Liver (tissue), 3 donors: ENCODE measurements at regions not wholly inside any gene's neighbourhood (a gene's known extent, or its start where the extent isn't known, plus 50 kb on each side); places are given as distances from the start of the nearest gene placed in this dataset.

Source experiments
- HNF4A ChIP-seq, 2 donors: conservative IDR thresholded peaks; 2 replicates each; pipeline ENCODE4 v1.6.1; 2016; ENCODE audit warnings: antibody characterized with exemption in 2 of 2, mild to moderate bottlenecking in 2 of 2
- JUND ChIP-seq, 2 donors: IDR thresholded peaks; 2 replicates each; pipeline ENCODE4 v1.6.1; 2016; ENCODE audit warnings: antibody characterized with exemption in 2 of 2
- RAD21 ChIP-seq, 2 donors: IDR thresholded peaks; 2 replicates each; pipeline ENCODE4 v1.6.1; 2016; ENCODE audit warnings: antibody characterized with exemption in 2 of 2, mild to moderate bottlenecking in 2 of 2
- TAF1 ChIP-seq: conservative IDR thresholded peaks from 2 replicates; pipeline ENCODE4 v1.6.1; 2016; ENCODE audit warnings: antibody characterized with exemption, mild to moderate bottlenecking
- YY1 ChIP-seq: IDR thresholded peaks from 2 replicates; pipeline ENCODE4 v1.6.1; 2016; ENCODE audit warnings: antibody characterized with exemption, mild to moderate bottlenecking
- TF ChIP-seq, protein P1 (sequence below): fragments of 150-350 bp; IDR thresholded peaks from 2 replicates; pipeline ENCODE4 v1.5.1; 2017; ENCODE audit warnings: improper control_type of control experiment, low read depth, low read length; ENCODE audit not compliant: missing input control
- TF ChIP-seq, protein P2 (sequence below): IDR thresholded peaks from 2 replicates; pipeline ENCODE4 v1.6.1; 2016; ENCODE audit warnings: antibody characterized with exemption
- TF ChIP-seq, protein P3 (sequence below): IDR thresholded peaks from 2 replicates; pipeline ENCODE4 v1.6.1; 2016; ENCODE audit warnings: antibody characterized with exemption, mild to moderate bottlenecking
- donor health status: healthy.
- donor health status: healthy.

DNA sequence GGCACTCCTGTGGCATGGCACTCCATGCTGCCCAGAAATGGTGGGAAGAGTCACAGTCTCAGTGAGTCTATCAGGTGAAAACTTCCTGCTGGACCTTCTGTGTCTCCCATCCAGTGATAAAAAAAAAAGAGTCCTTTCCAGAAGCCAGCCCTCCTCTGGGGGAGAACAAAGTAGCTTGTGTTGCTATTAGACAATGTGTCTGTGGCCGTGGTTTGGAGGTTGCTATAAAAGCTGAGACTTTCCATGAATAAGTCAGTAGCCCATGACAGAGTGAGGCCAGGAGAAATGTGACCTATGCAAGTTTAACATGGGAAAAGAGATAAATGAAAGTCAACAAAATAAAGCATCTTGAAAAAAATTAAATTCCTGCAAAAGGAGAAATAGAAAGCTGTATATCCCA, 250.7 kb upstream of the MON1B start:
- TF ChIP-seq, protein P1, sequence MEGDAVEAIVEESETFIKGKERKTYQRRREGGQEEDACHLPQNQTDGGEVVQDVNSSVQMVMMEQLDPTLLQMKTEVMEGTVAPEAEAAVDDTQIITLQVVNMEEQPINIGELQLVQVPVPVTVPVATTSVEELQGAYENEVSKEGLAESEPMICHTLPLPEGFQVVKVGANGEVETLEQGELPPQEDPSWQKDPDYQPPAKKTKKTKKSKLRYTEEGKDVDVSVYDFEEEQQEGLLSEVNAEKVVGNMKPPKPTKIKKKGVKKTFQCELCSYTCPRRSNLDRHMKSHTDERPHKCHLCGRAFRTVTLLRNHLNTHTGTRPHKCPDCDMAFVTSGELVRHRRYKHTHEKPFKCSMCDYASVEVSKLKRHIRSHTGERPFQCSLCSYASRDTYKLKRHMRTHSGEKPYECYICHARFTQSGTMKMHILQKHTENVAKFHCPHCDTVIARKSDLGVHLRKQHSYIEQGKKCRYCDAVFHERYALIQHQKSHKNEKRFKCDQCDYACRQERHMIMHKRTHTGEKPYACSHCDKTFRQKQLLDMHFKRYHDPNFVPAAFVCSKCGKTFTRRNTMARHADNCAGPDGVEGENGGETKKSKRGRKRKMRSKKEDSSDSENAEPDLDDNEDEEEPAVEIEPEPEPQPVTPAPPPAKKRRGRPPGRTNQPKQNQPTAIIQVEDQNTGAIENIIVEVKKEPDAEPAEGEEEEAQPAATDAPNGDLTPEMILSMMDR: no peak
- TF ChIP-seq, protein P2, sequence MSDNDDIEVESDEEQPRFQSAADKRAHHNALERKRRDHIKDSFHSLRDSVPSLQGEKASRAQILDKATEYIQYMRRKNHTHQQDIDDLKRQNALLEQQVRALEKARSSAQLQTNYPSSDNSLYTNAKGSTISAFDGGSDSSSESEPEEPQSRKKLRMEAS: no peak
- TF ChIP-seq RAD21 (IDR thresholded peaks at IDR 0.05) (no peak), JUND (IDR thresholded peaks at IDR 0.05) (no peak), YY1 (no peak), HNF4A (conservative IDR thresholded peaks at IDR 0.05) (no peak), TAF1 (no peak)
- TF ChIP-seq, protein P3, sequence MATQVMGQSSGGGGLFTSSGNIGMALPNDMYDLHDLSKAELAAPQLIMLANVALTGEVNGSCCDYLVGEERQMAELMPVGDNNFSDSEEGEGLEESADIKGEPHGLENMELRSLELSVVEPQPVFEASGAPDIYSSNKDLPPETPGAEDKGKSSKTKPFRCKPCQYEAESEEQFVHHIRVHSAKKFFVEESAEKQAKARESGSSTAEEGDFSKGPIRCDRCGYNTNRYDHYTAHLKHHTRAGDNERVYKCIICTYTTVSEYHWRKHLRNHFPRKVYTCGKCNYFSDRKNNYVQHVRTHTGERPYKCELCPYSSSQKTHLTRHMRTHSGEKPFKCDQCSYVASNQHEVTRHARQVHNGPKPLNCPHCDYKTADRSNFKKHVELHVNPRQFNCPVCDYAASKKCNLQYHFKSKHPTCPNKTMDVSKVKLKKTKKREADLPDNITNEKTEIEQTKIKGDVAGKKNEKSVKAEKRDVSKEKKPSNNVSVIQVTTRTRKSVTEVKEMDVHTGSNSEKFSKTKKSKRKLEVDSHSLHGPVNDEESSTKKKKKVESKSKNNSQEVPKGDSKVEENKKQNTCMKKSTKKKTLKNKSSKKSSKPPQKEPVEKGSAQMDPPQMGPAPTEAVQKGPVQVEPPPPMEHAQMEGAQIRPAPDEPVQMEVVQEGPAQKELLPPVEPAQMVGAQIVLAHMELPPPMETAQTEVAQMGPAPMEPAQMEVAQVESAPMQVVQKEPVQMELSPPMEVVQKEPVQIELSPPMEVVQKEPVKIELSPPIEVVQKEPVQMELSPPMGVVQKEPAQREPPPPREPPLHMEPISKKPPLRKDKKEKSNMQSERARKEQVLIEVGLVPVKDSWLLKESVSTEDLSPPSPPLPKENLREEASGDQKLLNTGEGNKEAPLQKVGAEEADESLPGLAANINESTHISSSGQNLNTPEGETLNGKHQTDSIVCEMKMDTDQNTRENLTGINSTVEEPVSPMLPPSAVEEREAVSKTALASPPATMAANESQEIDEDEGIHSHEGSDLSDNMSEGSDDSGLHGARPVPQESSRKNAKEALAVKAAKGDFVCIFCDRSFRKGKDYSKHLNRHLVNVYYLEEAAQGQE: no peak
